Brain microvascular endothelial cell (primary cell): ENCODE measurements at regions not wholly inside any gene's neighbourhood (a gene's known extent, or its start where the extent isn't known, plus 50 kb on each side); places are given as distances from the start of the nearest gene placed in this dataset.

ENCODE experiments used
- DNase-seq: peaks from one replicate; pipeline ENCODE4 v3.0.0-alpha.2; 2020
- H3K27ac ChIP-seq: fragments of 250-450 bp; sonication (Bioruptor Pico); 2 replicates; pipeline ENCODE4 v1.5.1; 2020; ENCODE audit warnings: mild to moderate bottlenecking, moderate library complexity
- H3K27me3 ChIP-seq: fragments of 250-450 bp; sonication (Bioruptor Pico); replicated peaks from 2 replicates; pipeline ENCODE4 v1.5.1; 2020; ENCODE audit warnings: mild to moderate bottlenecking
- H3K36me3 ChIP-seq: fragments of 250-450 bp; sonication (Bioruptor Pico); replicated peaks from 2 replicates; pipeline ENCODE4 v1.5.1; 2020; ENCODE audit warnings: mild to moderate bottlenecking
- H3K4me3 ChIP-seq: 2 replicates; pipeline ENCODE4 v1.5.1; 2011; ENCODE audit warnings: low read depth, mild to moderate bottlenecking, control low read depth, low read length, moderate library complexity
- in situ Hi-C: cut with HindIII; loops from 2 replicates; pipeline ENCODE4 v1.10.0; 2017; ENCODE audit warnings: low sequenced_read_pairs, low pct_ligation_motif_present
- TF ChIP-seq, protein P1 (sequence below): IDR thresholded peaks from 2 replicates; pipeline ENCODE4 v1.5.1; 2011; ENCODE audit warnings: low read depth, mild to moderate bottlenecking, moderate library complexity, low read length, control low read depth, inconsistent platforms; ENCODE audit errors: missing control alignments

GRCh38 chr6:141133346-141133745 is 999.4 kb upstream of the GJE1 start:
- TF ChIP-seq, protein P1, sequence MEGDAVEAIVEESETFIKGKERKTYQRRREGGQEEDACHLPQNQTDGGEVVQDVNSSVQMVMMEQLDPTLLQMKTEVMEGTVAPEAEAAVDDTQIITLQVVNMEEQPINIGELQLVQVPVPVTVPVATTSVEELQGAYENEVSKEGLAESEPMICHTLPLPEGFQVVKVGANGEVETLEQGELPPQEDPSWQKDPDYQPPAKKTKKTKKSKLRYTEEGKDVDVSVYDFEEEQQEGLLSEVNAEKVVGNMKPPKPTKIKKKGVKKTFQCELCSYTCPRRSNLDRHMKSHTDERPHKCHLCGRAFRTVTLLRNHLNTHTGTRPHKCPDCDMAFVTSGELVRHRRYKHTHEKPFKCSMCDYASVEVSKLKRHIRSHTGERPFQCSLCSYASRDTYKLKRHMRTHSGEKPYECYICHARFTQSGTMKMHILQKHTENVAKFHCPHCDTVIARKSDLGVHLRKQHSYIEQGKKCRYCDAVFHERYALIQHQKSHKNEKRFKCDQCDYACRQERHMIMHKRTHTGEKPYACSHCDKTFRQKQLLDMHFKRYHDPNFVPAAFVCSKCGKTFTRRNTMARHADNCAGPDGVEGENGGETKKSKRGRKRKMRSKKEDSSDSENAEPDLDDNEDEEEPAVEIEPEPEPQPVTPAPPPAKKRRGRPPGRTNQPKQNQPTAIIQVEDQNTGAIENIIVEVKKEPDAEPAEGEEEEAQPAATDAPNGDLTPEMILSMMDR, result no peak
- in situ Hi-C loops, result no loop called here
- Histone ChIP-seq H3K36me3 (no peaks in the 10 kb centered on the region), H3K27ac (no peak overlapping the region), H3K4me3 (no peak overlapping the region), H3K27me3 (no peaks in the 10 kb centered on the region)
- no peak for DNase-seq

DNA sequence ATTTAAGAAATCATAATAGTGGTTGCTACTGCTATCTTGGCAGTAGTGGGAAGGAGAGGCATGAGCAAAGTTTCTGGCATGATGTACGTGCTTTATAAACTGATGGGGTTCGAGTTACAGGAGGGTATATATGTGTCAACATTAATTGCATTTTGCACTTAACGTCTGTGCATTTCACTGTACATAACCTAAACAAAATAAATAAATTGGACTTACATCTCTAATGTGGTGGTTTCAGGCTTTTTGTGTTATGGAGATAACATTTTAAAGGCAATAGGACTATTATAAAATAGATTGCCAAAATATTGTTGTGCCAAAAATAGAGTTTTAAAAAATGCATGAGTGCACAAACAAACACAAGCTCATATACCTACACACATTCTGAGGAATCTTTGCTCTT is 1001.1 kb upstream of the GJE1 start:
- no peak for DNase-seq
- no peak overlapping the region for H3K27ac ChIP-seq
- in situ Hi-C loops, result no loop called here
- H3K4me3 ChIP-seq, result no peak overlapping the region
- no peaks in the 10 kb centered on the region for H3K36me3 ChIP-seq
- TF ChIP-seq, protein P1, result no peak
- H3K27me3 ChIP-seq, result no peaks in the 10 kb centered on the region

GRCh38 chr6:141123497-141123896 is 1009.2 kb upstream of the GJE1 start:
- TF ChIP-seq, protein P1, result no peak
- no peaks in the 10 kb centered on the region for H3K27me3 ChIP-seq
- H3K27ac ChIP-seq, result no peak overlapping the region
- DNase-seq, result no peak
- no peak overlapping the region for H3K4me3 ChIP-seq
- in situ Hi-C loops, result no loop called here
- H3K36me3 ChIP-seq, result no peaks in the 10 kb centered on the region

DNA sequence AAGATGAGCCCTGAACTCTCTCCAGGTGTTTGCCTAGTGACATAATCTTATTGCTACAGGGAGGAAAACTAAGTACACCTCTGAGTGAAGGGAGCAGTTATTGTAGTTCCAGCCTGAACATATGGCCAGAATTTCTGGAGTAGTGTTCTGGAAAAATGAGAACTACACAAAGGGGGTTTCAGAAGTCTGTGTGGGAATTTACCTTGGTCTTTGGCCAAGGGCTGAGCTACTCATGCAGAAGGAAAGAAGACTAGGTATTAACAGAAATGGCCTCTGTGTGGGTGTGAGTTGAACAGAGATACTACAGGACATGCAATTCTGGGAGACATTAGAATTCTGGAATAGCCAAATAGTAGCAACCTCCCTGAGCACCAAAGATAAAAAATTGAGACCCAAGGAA is 1009.7 kb upstream of the GJE1 start:
- TF ChIP-seq, protein P1, result no peak
- H3K27ac ChIP-seq, result no peak overlapping the region
- no peak overlapping the region for H3K4me3 ChIP-seq
- H3K27me3 ChIP-seq, result no peaks in the 10 kb centered on the region
- in situ Hi-C loops, result no loop called here
- H3K36me3 ChIP-seq, result no peaks in the 10 kb centered on the region
- no peak for DNase-seq

- Histone ChIP-seq H3K27ac (no peak overlapping the region), H3K4me3 (no peak overlapping the region), H3K27me3 (no peaks in the 10 kb centered on the region), H3K36me3 (no peaks in the 10 kb centered on the region)
- in situ Hi-C loops, result no loop called here
- TF ChIP-seq, protein P1, result no peak
- no peak for DNase-seq
Observed at GRCh38 chr6:141118991-141119390, 1013.7 kb upstream of the GJE1 start.

DNA sequence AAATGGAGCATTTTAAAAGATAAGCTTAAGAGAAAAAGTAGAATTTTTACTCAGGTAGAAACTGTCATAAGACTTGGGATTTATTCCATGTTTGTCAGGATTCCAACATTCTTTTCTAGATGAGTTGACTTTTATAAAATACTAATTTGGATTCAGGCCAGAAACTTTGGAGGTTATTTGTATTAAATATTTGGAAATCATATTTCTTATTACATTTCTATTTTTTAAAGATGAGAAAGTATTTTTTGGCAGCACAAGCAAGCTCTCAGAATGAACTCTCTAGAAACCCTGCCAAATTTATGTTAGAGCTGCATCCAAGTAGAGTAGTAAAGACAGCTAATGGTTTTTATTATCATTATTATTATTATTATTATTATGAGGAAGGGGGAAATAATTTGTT is 1014.9 kb upstream of the GJE1 start:
- in situ Hi-C loops, result no loop called here
- no peak for DNase-seq
- Histone ChIP-seq H3K36me3 (no peaks in the 10 kb centered on the region), H3K27me3 (no peaks in the 10 kb centered on the region), H3K27ac (no peak overlapping the region), H3K4me3 (no peak overlapping the region)
- TF ChIP-seq, protein P1, result no peak
